Stimulated activated effector memory CD8-positive, alpha-beta T cell treated with anti-CD3 and anti-CD28 coated beads, Interleukin-12 subunit alpha, Interleukin-12 subunit beta, amount 100 ng/mL, for 72 hours (primary cell): ENCODE measurements at regions not wholly inside any gene's neighbourhood (a gene's known extent, or its start where the extent isn't known, plus 50 kb on each side); places are given as distances from the start of the nearest gene placed in this dataset.

Experiments
- ATAC-seq: fragments of 150-1000 bp; cut with Tn5 transposase; 2 replicates; pipeline ENCODE4 v1.10.0; 2021
- DNase-seq, 2 donors: peaks; one replicate each; pipeline ENCODE4 v3.0.0; 2021 to 2022; ENCODE audit warnings: low spot score in 2 of 2
- H3K27ac Mint-ChIP-seq: one replicate; pipeline ENCODE4 v1.8.0; 2022; ENCODE audit warnings: mild to moderate bottlenecking, mixed read lengths
- H3K36me3 Mint-ChIP-seq: one replicate; pipeline ENCODE4 v1.8.0; 2022; ENCODE audit warnings: mild to moderate bottlenecking, mixed read lengths
- H3K4me1 Mint-ChIP-seq: one replicate; pipeline ENCODE4 v1.8.0; 2022; ENCODE audit warnings: mixed read lengths
- H3K4me3 Mint-ChIP-seq: one replicate; pipeline ENCODE4 v1.8.0; 2022; ENCODE audit warnings: mild to moderate bottlenecking, mixed read lengths
- H3K9me3 Mint-ChIP-seq: one replicate; pipeline ENCODE4 v1.8.0; 2022; ENCODE audit warnings: mixed read lengths

DNA sequence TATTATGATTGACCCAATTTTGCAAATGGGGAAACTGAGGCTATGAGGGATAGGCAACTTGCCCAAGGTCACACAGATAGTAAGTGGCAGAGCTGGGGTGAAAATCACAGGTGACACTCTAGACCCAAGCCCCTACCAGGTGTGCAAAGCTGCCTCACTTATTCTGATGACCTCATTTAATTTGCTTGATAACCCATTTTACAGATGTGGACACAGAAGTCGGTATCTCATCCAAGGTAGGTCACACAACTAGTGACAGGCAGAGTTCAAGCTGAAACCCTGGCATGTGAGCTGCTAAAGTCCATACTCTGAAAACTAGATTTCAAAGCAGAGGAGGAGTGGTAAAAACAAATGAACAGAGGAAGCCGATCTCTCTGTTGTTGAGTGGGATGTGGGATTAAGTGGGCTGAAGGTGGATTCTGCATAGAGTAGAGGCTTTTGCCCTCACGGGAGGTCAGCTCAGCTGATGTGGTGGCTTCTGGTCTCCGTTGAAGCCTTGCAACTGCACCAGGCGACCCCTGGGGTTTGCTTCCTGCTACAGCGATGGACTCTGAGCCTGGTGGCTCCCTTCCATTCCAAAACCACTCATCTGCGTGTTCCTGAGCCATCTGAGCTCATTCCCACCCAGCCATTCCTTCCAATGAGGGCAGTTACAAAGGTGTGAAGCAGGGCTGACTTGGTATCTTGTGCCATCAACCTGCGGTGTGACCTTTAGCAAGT, 164.3 kb upstream of the FHL2 start:
- Mint-ChIP-seq H3K4me3 (no peak overlapping the region), H3K36me3 (no peaks in the 10 kb centered on the region), H3K27ac (no peak overlapping the region), H3K9me3 (no peaks in the 10 kb centered on the region), H3K4me1 (peaks cover 5% of the 10 kb centered on the region)
- ATAC-seq (no peak), DNase-seq (no peak)

DNA sequence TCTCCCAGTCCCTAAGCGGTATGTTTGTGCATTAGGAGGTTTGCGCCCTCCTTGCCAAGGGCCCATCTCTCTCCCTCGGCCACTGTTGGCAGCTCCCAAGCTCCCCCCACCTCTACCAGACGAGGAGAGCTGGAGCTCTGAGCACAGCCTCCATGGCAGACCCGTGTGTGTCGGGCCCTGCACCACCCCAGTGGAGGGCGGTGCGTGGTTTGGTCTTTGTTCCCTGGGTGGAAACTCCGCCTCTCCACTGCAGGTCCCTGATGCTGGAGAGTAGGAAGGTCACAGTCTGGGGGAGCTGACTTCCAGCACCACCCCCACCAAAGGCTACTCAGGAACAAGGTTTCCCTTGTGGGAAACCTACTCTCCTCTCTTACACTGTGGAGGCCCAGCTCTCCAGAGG, 162.6 kb upstream of the FHL2 start:
- no peak for ATAC-seq
- no peaks in the 10 kb centered on the region for H3K9me3 Mint-ChIP-seq
- H3K4me1 Mint-ChIP-seq, result peaks cover 5% of the 10 kb centered on the region

DNA sequence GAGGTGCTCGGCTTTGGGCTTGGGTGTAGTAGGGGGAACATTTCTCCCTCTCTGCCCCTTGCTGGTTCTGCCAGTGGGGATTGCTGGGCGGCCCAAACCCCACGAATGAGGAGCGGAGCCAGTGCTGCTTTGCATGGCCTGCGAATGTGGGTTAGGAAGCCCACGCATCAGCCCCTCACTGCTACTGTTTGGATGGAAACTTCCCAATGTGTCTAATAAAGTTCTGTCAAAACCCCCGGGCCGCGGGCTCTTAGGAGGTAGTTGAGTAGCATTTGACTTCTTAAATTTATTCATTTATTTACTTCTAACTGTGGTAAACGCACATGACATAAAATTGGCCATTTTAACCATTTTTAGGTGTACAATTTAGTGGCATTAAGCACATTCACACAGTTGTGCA, 161.3 kb upstream of the FHL2 start:
- H3K4me3 Mint-ChIP-seq, result no peak overlapping the region
- no peak for DNase-seq
- no peaks in the 10 kb centered on the region for H3K36me3 Mint-ChIP-seq
- H3K4me1 Mint-ChIP-seq, result peaks cover 5% of the 10 kb centered on the region
- no peak overlapping the region for H3K27ac Mint-ChIP-seq
- ATAC-seq, result no peak
- H3K9me3 Mint-ChIP-seq, result no peaks in the 10 kb centered on the region

More for the DNA sequence above, 162.6 kb upstream of the FHL2 start:
- Mint-ChIP-seq H3K36me3 (no peaks in the 10 kb centered on the region), H3K27ac (no peak overlapping the region), H3K4me3 (no peak overlapping the region)
- DNase-seq, result no peak

DNA sequence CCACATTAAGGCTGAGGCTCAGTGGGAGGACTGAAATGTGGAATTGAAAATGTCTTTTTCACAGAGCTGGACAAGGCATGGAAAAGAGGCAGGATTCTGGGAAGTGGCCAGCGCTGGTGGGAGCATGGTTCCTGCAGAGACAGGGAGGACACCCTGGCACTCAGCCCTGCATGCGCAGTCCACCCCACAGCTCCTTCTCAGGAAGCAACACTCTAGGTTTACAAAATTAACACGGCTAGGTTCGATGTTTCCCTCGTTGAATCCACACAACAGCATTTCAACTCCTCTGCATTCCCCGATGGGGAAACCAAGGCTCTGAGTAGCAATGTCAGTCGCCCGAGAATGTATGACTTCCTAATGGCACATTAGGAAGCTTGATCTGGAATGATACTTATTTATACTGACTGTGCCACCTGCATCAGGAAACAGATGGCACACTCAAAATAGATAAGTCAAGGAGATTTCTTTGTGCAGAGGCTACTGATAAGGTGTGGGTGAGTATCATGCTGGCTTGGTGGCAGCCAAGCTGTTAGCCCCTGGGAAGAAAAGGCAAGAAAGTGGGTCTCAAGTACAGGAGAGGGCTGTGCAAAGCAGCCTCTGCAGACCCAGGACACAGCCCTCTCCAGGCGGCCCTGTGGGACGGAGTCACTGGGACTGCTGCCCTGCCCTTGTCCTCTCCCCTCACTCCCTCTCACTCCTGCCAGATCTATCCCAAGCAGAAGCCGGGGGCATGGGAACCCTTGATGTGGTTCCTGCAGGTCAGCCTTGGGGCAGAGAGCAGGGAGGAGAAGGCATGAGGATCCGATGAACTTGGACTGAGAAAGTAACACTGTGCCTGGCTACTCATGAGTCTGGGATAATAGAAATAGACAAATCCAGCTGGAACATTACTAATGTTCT, 158.4 kb upstream of the FHL2 start:
- Mint-ChIP-seq H3K4me1 (peaks cover 5% of the 10 kb centered on the region), H3K9me3 (no peaks in the 10 kb centered on the region), H3K36me3 (no peaks in the 10 kb centered on the region), H3K4me3 (no peak overlapping the region), H3K27ac (no peak overlapping the region)
- ATAC-seq (no peak), DNase-seq (no peak)

DNA sequence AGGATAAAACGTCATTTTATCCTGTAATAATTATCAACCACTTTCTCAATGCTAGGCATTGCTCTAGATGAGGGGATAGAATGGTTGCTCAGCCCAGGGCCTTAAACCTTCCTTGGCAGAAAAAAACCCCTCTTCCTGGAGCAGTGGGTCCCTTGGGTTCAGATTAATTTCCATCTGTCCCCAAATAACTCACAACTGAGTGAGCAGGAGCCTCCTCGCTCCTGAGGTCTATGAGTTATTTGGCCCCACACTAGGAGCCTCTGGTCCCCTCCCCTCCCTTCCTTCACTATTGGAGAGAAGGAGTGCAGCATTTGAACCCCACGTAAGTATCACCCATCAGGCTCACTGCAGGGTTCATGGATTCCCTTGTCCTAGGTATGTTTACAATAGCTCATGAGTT, 157.5 kb upstream of the FHL2 start:
- no peak overlapping the region for H3K4me3 Mint-ChIP-seq
- DNase-seq (no peak), ATAC-seq (no peak)
- H3K27ac Mint-ChIP-seq, result no peak overlapping the region
- peaks cover 5% of the 10 kb centered on the region for H3K4me1 Mint-ChIP-seq
- H3K36me3 Mint-ChIP-seq, result no peaks in the 10 kb centered on the region
- H3K9me3 Mint-ChIP-seq, result no peaks in the 10 kb centered on the region

DNA sequence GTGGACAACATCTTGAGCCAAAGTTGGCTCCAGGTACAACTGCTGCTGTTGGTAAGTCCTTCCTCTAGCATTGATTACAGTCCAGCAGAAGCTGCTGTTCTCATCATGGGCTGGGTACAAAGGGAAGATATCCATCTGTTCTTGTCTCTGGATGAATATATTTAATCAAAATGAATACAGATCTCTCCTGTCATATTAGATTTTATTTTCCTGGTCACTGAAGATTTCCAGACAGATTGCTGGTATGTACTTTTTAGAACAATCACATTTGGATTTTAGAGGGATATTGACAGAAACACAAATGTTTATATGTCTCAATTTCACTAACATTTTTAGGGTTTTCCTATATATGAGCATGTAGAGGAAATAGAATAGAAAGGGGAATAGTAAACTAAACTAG, 155.4 kb upstream of the FHL2 start:
- no peaks in the 10 kb centered on the region for H3K9me3 Mint-ChIP-seq
- no peaks in the 10 kb centered on the region for H3K36me3 Mint-ChIP-seq
- no peak for DNase-seq
- no peak overlapping the region for H3K4me3 Mint-ChIP-seq
- H3K4me1 Mint-ChIP-seq, result no peaks in the 10 kb centered on the region
- no peak for ATAC-seq
- no peak overlapping the region for H3K27ac Mint-ChIP-seq

DNA sequence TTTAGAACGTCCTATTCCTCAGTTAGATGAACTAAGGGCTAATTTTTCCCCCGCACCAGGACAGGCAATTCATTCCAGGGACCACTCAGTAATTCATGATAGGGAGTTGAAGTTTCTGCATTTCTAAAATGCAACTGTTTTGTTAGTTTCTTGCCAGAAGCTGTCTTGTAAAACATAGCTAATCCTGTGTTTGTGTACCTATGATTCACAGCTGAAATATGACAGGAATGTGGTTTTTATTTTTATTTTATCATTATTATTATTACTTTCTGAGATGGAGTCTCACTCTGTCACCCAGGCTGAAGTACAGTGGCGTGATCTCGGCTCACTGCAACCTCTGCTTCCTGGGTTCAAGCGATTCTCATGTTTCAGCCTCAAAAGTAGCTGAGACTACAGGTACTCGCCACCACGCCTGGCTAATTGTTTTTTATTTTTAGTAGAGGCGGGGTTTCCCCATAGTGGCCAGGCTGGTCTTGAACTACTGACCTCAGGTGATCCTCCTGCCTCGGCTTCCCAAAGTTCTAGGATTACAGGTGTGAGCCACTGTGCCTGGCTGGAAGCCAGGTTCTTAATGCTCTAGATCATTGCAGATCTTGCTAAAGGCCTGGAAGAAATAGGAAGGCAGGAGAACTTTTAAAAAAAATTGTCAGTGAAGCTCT, 154.8 kb upstream of the FHL2 start:
- ATAC-seq (no peak), DNase-seq (no peak)
- Mint-ChIP-seq H3K4me1 (no peaks in the 10 kb centered on the region), H3K9me3 (no peaks in the 10 kb centered on the region), H3K27ac (no peak overlapping the region), H3K36me3 (no peaks in the 10 kb centered on the region), H3K4me3 (no peak overlapping the region)

DNA sequence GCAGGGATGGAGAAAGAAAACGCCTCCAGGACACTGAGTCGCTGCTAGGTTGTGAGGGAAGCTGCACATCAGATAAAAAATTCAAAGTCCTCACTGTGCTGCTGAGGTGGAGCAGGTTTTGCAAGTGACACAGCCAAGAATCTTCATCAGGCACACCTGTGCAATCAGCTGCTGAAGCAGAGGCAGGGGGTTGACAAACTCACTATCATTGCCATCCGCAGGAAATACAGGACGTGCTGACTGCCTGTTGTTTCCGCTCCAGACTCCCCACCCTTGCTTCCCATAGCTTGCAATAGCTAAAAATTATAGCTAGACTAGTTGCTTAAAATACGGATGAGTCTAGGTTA, 147.8 kb upstream of the FHL2 start:
- Mint-ChIP-seq H3K4me3 (no peak overlapping the region), H3K4me1 (peaks cover 5% of the 10 kb centered on the region), H3K9me3 (no peaks in the 10 kb centered on the region), H3K27ac (no peak overlapping the region), H3K36me3 (no peaks in the 10 kb centered on the region)
- ATAC-seq (no peak), DNase-seq (no peak)

DNA sequence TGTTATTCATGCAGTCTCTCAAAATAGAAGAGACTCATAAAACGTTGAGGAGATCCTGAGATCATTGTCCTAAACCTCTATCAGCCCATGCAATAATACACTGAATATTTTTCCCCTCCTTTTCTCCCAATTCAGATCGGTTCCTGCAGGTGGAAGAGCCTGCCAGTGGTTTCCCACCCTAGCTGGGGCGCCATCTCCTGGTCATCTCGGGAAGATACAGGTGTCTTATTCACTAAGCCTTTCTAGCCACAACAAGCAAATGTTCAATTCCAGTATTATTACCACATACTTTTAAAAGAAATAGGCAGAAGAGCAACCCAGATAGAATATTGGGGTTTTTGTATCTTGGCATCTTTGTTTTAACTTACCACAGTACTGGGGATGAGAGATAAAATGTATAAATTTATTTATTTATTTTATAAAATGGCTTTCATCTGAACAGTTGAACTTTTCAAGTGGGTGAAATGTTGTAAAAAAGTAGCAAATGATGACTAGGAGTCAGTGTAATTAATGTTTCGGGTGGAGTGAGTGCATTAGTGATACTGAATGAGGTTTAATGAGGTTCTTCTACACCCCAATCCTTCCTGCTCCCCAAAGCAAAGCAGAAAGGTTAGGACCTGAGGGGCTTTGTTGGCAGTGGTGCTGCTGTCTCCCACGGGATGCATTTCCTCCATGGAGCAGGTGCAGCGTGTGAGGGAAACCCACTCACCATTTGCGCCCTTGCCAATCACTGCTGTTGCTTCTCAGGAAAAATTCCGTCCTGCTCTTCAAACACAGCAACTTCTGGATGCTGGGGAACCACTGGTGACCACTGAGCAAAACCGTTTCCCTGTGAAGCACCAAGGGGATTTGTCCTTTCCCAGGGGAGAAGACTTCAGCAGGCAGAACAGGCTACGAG, 147.1 kb upstream of the FHL2 start:
- peak; percentile 59 for ATAC-seq
- Mint-ChIP-seq H3K9me3 (no peaks in the 10 kb centered on the region), H3K4me1 (peaks cover 5% of the 10 kb centered on the region), H3K4me3 (no peak overlapping the region), H3K36me3 (no peaks in the 10 kb centered on the region), H3K27ac (no peak overlapping the region)
- peak; percentile 42 to 73 for DNase-seq

DNA sequence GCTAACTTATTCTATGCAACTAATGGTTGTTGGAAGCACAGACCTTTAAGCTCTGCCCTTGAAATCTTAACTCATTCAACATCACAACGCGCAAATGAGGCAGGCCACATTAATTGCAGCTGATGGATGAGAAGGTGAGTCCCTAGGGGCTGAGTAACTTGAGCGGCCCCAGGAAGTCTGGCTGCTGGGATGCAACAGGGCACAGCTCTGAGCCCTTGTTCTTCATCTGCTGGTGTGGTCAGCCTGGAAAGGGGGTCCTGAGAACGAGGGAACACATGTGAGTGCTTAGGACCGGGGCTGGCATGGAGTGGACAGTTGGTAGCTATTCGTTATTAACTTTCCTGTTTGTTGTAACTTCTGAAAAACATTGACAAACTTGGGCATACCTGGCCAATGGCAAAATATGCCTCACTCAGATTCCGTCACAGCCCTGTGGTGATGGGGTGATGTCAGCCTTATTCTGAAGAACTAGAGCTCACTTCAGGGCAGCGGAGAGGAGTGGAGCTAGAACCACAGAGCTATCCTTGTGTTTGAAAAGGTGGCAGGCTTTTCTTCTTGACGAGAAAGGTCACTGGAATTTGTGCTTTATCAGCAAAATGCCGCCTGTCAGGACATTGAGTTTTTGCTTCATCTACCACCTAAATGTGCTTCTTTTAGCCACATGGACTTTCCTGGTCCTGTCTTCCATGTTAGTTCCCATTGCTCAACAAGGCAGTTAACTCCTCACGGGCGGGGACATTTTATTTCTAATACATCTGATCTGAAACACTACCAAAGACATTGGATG, 145.9 kb upstream of the FHL2 start:
- no peak overlapping the region for H3K27ac Mint-ChIP-seq
- H3K36me3 Mint-ChIP-seq, result no peaks in the 10 kb centered on the region
- H3K9me3 Mint-ChIP-seq, result no peaks in the 10 kb centered on the region
- peaks cover 5% of the 10 kb centered on the region for H3K4me1 Mint-ChIP-seq
- ATAC-seq, result no peak
- H3K4me3 Mint-ChIP-seq, result no peak overlapping the region
- no peak for DNase-seq

DNA sequence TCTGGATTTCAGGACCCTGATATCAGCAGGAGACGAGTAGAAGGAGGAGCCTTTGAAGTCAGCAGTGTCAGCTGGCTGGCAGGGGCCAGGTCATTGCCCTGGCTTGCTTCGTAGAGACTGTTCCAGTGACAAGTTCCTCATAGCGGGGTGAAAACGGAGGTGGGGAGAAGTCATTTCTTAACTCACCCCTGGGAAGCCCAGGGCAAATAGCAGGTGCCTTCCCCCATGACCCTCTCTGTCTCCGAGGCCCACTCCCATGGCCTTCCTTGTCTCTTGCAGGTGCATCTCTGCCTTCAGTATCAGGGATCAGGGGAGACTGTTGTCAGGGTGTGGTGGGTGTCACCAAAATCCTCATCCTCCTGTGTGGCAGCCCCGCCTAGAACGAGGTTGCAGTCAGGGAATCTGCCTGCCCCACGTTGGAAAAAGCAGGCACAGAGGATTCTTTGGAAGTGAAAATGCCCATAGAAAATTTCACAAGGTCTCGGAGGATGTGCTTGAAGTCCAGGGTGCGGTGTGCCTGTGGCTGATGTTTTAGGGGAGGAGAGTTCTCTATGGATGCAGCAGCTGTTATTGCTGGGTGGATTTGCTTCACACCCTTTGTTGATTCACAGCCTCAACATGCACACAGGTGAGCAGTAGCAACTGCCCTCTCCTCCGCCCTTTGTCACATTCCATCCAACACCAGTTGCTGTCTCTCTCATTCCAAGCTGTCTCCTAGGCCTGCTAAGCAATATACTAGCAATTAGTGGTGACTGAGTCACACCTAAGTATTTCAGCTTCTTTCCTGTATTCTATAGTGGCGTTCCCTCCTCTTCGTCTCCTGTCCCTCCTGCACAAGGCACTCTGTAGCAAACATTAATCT, 142.6 kb upstream of the FHL2 start:
- DNase-seq (no peak), ATAC-seq (no peak)
- Mint-ChIP-seq H3K4me3 (no peak overlapping the region), H3K9me3 (no peaks in the 10 kb centered on the region), H3K27ac (no peak overlapping the region), H3K4me1 (peaks cover 5% of the 10 kb centered on the region), H3K36me3 (no peaks in the 10 kb centered on the region)

DNA sequence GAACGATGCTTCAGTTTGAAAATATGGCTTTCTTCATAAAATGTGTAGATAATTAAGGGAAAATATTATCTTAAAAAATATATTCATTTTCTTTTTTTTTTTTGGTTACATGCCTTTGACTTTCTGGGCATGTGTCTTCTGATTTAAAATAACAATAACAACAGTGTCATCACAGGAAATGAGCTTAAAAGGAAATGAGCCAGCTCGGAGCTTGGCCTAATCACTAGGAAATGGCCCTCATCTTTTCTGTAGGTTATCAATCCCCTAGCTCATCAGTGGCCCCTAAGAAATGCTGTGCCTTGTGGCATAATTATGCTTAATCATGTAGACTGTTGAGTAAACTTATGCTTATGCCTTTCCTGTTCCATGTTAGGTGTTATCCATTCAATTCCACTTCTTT, 141.8 kb upstream of the FHL2 start:
- Mint-ChIP-seq H3K9me3 (no peaks in the 10 kb centered on the region), H3K4me1 (peaks cover 3% of the 10 kb centered on the region), H3K36me3 (no peaks in the 10 kb centered on the region), H3K27ac (no peak overlapping the region), H3K4me3 (no peak overlapping the region)
- DNase-seq, result no peak
- ATAC-seq, result no peak

DNA sequence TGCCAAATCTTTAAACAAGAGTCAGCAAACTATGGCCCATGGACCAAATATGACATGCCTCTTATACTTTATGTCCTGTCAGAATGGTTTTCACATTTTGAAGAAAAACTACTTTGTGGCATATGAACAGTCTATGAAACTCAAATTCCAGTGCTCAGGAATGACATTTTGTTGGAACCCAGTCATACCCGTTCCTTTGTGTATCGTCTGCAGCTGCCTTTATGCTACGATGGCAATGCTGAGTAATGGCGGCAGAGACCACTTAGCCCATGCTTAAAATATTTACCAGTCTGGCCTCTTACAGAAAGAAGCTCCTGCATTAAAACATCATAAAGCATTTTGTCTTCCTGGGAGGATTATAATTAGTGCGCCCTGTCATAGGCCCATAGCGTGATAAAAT, 140.5 kb upstream of the FHL2 start:
- no peak for ATAC-seq
- H3K9me3 Mint-ChIP-seq, result no peaks in the 10 kb centered on the region
- no peak overlapping the region for H3K27ac Mint-ChIP-seq
- no peaks in the 10 kb centered on the region for H3K4me1 Mint-ChIP-seq
- no peak overlapping the region for H3K4me3 Mint-ChIP-seq
- H3K36me3 Mint-ChIP-seq, result no peaks in the 10 kb centered on the region
- DNase-seq, result no peak

DNA sequence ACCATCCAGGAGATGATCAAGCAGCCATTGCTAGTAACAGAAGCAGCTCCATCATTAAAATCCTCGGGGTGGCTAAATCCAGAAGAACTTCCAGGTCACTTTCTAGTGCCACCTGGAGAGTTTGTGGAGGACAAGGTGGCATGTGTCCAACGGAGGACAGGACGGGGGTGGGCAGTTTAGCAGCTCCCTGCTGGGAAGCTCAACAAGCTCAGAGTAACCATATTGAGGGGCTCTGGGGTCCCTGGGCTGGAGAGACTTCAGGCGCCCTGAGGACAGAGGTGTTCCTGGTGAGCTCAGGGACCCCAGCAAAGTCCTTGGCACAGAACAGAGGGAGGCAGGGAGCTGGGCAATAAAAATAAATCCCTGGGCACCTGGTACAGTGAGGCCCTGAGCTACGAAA, 140.0 kb upstream of the FHL2 start:
- no peak overlapping the region for H3K4me3 Mint-ChIP-seq
- H3K36me3 Mint-ChIP-seq, result no peaks in the 10 kb centered on the region
- DNase-seq (no peak), ATAC-seq (no peak)
- H3K9me3 Mint-ChIP-seq, result no peaks in the 10 kb centered on the region
- H3K4me1 Mint-ChIP-seq, result no peaks in the 10 kb centered on the region
- H3K27ac Mint-ChIP-seq, result no peak overlapping the region
